ENCODE measurements at regions not wholly inside any gene's neighbourhood (a gene's known extent, or its start where the extent isn't known, plus 50 kb on each side); places are given as distances from the start of the nearest gene placed in this dataset.

DNA sequence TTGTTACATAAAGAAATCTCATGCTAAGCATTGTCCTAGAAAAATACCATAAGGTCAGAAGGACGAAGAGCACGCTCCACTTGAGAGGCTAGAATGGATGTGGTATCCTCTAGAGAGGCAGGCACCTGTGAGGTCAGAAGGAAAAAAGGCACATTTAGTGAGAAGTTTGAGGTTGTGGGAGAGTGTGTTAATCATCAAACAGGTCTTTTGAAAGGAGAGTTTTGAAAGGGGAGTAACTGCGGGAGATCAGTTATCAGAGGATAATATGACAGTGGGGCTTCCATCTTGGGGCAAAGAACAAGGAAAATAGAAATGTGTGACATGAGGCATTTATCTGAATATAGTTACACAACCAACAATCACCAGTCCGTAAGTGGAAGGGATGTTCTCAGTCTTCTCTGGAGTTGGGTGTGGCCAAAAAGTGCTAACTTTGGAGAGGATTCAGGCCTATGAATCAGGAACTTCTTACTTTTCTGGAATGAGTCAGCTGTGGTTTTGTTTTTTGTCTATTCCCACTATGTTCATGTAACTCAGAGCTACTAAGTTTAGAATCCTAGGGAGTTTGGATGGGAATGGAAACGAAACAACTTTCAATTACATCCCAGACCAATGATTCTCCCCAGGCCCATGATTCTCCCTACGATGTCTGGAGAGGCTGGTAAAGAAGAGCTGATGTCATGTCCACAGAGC lies 451.4 kb upstream of the ST6GAL2 start:
- no peaks in the 10 kb centered on the region for H3F3A ChIP-seq (ENCODE audit: insufficient read depth, low read depth)
- H3K4me1 ChIP-seq (replicated peaks; ENCODE audit: insufficient read depth) = no peaks in the 10 kb centered on the region

DNA sequence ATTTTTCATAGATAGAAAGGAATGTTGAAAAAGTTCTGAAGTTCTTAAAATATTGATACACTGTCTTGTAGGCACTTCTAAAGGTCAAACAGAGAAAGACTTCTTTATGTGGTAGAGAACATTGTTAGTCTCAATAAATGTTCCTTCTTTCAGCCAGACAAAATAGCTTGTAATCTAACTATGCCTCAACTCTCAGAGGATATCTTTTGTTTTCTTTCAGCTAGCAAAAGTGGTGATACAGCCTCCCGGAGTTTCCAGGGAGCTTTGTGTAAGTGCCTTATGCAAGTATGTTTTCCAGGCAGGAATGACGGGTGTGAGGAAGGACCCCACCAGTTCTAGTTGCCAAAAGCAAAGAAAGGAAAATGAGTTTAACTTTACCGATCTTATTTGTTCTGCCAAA lies 452.1 kb upstream of the ST6GAL2 start:
- Histone ChIP-seq H3K4me2 (no peak overlapping the region), H3K79me2 (ENCODE audit: low read depth) (no peaks in the 10 kb centered on the region), H3K27me3 (ENCODE audit: insufficient read depth, low read depth) (no peaks in the 10 kb centered on the region), H3K36me3 (ENCODE audit: low read depth) (no peaks in the 10 kb centered on the region), H3F3A (ENCODE audit: insufficient read depth, low read depth) (no peaks in the 10 kb centered on the region), H4K20me1 (ENCODE audit: insufficient read depth) (no peaks in the 10 kb centered on the region), H3K9me2 (ENCODE audit: insufficient read depth) (no peaks in the 10 kb centered on the region), H3K4me3 (no peak overlapping the region), H3K27ac (no peak overlapping the region), H3K9me3 (ENCODE audit: insufficient read depth, low read depth) (no peaks in the 10 kb centered on the region), H2AFZ (no peak overlapping the region), H3K4me1 (replicated peaks; ENCODE audit: insufficient read depth) (no peaks in the 10 kb centered on the region)
- no peak for DNase-seq
- BruUV-seq (replicated peaks) = no TSS peak
- intact Hi-C loops (cut with micrococcal nuclease; ENCODE audit: unreplicated experiment) = no loop called here
- TF ChIP-seq EZH2 (IDR thresholded peaks at IDR 0.05; ENCODE audit: low read depth) = no peak
- TF ChIP-seq, protein P1, sequence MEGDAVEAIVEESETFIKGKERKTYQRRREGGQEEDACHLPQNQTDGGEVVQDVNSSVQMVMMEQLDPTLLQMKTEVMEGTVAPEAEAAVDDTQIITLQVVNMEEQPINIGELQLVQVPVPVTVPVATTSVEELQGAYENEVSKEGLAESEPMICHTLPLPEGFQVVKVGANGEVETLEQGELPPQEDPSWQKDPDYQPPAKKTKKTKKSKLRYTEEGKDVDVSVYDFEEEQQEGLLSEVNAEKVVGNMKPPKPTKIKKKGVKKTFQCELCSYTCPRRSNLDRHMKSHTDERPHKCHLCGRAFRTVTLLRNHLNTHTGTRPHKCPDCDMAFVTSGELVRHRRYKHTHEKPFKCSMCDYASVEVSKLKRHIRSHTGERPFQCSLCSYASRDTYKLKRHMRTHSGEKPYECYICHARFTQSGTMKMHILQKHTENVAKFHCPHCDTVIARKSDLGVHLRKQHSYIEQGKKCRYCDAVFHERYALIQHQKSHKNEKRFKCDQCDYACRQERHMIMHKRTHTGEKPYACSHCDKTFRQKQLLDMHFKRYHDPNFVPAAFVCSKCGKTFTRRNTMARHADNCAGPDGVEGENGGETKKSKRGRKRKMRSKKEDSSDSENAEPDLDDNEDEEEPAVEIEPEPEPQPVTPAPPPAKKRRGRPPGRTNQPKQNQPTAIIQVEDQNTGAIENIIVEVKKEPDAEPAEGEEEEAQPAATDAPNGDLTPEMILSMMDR (conservative IDR thresholded peaks at IDR 0.05) = no peak
- ChIA-PET CTCF (no interaction called here), POLR2A (ENCODE audit: unreplicated experiment) (no interaction called here)

More for the DNA sequence above, 451.4 kb upstream of the ST6GAL2 start:
- ChIA-PET CTCF (no interaction called here), POLR2A (ENCODE audit: unreplicated experiment) (no interaction called here)
- Histone ChIP-seq H3K27me3 (ENCODE audit: insufficient read depth, low read depth) (no peaks in the 10 kb centered on the region), H3K4me2 (no peak overlapping the region), H3K9me2 (ENCODE audit: insufficient read depth) (no peaks in the 10 kb centered on the region), H3K36me3 (ENCODE audit: low read depth) (no peaks in the 10 kb centered on the region), H3K27ac (no peak overlapping the region), H3K79me2 (ENCODE audit: low read depth) (no peaks in the 10 kb centered on the region), H3K4me3 (no peak overlapping the region), H3K9me3 (ENCODE audit: insufficient read depth, low read depth) (no peaks in the 10 kb centered on the region), H2AFZ (no peak overlapping the region), H4K20me1 (ENCODE audit: insufficient read depth) (no peaks in the 10 kb centered on the region)
- intact Hi-C loops (cut with micrococcal nuclease; ENCODE audit: unreplicated experiment) = no loop called here
- TF ChIP-seq, protein P1 (conservative IDR thresholded peaks at IDR 0.05) = no peak
- no peak for TF ChIP-seq EZH2 (IDR thresholded peaks at IDR 0.05; ENCODE audit: low read depth)
- no TSS peak for BruUV-seq (replicated peaks)
- no peak for DNase-seq

DNA sequence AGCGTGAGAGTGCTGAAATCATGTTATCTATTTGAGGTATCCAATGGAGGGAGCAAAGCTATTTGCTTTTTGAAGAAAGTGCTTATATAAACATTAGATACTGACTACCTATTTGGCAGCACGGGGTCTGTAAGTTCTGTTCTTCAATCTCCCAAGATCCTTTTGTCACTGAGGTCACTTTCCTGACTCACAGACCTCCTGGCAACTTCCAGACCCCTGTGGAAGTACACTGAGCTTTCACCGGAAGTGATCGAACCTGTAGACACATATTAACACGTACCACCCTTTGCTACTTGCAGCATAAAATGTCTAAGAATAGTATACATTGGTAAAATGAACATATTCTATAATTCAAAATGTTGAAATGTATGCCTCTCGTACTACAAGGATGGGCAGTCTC lies 452.6 kb upstream of the ST6GAL2 start:
- no peak overlapping the region for H2AFZ ChIP-seq
- TF ChIP-seq, protein P1 (conservative IDR thresholded peaks at IDR 0.05) = no peak
- no peak for TF ChIP-seq EZH2 (IDR thresholded peaks at IDR 0.05; ENCODE audit: low read depth)
- H3K27me3 ChIP-seq (ENCODE audit: insufficient read depth, low read depth) = no peaks in the 10 kb centered on the region
- no peaks in the 10 kb centered on the region for H3K9me2 ChIP-seq (ENCODE audit: insufficient read depth)
- no peaks in the 10 kb centered on the region for H3K4me1 ChIP-seq (replicated peaks; ENCODE audit: insufficient read depth)
- no peak overlapping the region for H3K27ac ChIP-seq
- H4K20me1 ChIP-seq (ENCODE audit: insufficient read depth) = no peaks in the 10 kb centered on the region
- H3K9me3 ChIP-seq (ENCODE audit: insufficient read depth, low read depth) = no peaks in the 10 kb centered on the region
- no TSS peak for BruUV-seq (replicated peaks)
- no peaks in the 10 kb centered on the region for H3F3A ChIP-seq (ENCODE audit: insufficient read depth, low read depth)
- ChIA-PET POLR2A (ENCODE audit: unreplicated experiment) (no interaction called here), CTCF (no interaction called here)
- intact Hi-C loops (cut with micrococcal nuclease; ENCODE audit: unreplicated experiment) = no loop called here
- H3K79me2 ChIP-seq (ENCODE audit: low read depth) = no peaks in the 10 kb centered on the region
- DNase-seq = no peak
- H3K4me3 ChIP-seq = no peak overlapping the region
- H3K4me2 ChIP-seq = no peak overlapping the region
- no peaks in the 10 kb centered on the region for H3K36me3 ChIP-seq (ENCODE audit: low read depth)
